Lower leg skin (tissue), 4 donors: ENCODE measurements at regions not wholly inside any gene's neighbourhood (a gene's known extent, or its start where the extent isn't known, plus 50 kb on each side); places are given as distances from the start of the nearest gene placed in this dataset.

ENCODE experiments used
- DNase-seq, 2 donors: peaks; one replicate each; pipeline ENCODE4 v3.0.0-alpha.2; 2019; ENCODE audit warnings: low spot score in 2 of 2
- H3K4me3 ChIP-seq: fragments of 200-600 bp; sonication (generic); 2 replicates; pipeline ENCODE4 v1.5.1; 2017; ENCODE audit warnings: mild to moderate bottlenecking, low read depth; ENCODE audit not compliant: poor library complexity, severe bottlenecking
- POLR2A ChIP-seq, 2 donors: fragments of 450-650 bp; IDR thresholded peaks; one replicate each; pipeline ENCODE4 v1.6.1; 2016 to 2017; ENCODE audit warnings: antibody characterized with exemption in 2 of 2, mild to moderate bottlenecking in 1 of 2, moderate library complexity in 1 of 2
- WGBS, 2 donors: methylation state at CpG; one replicate each; pipeline ENCODE4 v1.1.5; 2018; 5-methylcytosine and 5-hydroxymethylcytosine counted together
- intact Hi-C: fragments of 100-400 bp; cut with DNase I; formaldehyde crosslinking; loops from one replicate; pipeline ENCODE4 v1.15.0; 2023; ENCODE audit warnings: low total_unique reads
- TF ChIP-seq, protein P1 (sequence below), 3 donors: fragments of 450-650 bp; IDR thresholded peaks; one replicate each; pipeline ENCODE4 v1.5.1; 2016; ENCODE audit warnings: antibody characterized with exemption in 3 of 3, mild to moderate bottlenecking in 3 of 3, moderate library complexity in 2 of 3

DNA sequence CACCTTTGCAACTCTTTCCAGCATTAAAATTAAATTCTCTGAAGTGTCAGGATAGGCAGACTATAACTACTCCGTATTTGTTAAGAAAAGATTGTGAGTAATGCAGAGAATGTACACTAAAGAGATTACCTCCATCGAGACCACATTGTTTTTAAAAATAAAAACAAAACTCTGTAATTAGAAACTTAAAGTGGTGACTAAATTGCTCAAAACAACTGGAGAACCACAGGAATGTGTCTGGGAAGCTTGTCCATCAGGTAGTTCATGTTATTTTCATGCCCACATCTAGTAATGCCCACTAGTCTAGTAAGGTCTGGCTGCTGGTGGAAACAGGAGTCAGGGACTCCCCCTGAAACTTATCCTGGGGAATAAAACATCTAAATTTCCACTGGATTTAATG, 103.0 kb upstream of the FOXQ1 start:
- no peak for DNase-seq
- no peak overlapping the region for H3K4me3 ChIP-seq
- WGBS, 2 donors, result 81 to 87% methylated on average over 2 of the region's 2 CpGs
- intact Hi-C loops, result no loop called here
- TF ChIP-seq, protein P1, sequence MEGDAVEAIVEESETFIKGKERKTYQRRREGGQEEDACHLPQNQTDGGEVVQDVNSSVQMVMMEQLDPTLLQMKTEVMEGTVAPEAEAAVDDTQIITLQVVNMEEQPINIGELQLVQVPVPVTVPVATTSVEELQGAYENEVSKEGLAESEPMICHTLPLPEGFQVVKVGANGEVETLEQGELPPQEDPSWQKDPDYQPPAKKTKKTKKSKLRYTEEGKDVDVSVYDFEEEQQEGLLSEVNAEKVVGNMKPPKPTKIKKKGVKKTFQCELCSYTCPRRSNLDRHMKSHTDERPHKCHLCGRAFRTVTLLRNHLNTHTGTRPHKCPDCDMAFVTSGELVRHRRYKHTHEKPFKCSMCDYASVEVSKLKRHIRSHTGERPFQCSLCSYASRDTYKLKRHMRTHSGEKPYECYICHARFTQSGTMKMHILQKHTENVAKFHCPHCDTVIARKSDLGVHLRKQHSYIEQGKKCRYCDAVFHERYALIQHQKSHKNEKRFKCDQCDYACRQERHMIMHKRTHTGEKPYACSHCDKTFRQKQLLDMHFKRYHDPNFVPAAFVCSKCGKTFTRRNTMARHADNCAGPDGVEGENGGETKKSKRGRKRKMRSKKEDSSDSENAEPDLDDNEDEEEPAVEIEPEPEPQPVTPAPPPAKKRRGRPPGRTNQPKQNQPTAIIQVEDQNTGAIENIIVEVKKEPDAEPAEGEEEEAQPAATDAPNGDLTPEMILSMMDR (IDR thresholded peaks at IDR 0.05), result no peak
- TF ChIP-seq POLR2A (IDR thresholded peaks at IDR 0.05), result no peak

DNA sequence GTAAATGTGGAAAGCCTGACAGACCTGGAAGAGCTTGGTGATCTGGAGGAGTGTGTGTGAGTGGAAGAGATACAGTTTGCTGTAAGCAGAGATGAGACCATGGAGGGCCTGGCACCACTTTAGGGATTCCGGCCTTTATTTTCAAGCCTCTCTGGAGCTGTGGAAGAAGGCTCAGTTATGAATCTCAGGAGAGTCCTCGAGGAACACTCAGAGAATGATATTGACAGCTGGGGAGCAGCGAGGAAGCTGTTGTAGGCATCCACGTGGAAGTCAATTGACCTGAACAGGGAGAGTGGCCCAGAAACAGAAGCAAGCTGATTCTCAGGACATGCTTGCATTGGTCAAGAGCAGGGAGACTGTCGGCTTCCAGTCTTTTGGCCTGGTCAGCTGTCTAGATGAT, 108.4 kb upstream of the FOXQ1 start:
- H3K4me3 ChIP-seq, result no peak overlapping the region
- TF ChIP-seq, protein P1 (IDR thresholded peaks at IDR 0.05), result no peak
- no peak for TF ChIP-seq POLR2A (IDR thresholded peaks at IDR 0.05)
- intact Hi-C loops, result no loop called here
- 76 to 89% methylated on average over 5 of the region's 5 CpGs for WGBS, 2 donors
- DNase-seq, result no peak

DNA sequence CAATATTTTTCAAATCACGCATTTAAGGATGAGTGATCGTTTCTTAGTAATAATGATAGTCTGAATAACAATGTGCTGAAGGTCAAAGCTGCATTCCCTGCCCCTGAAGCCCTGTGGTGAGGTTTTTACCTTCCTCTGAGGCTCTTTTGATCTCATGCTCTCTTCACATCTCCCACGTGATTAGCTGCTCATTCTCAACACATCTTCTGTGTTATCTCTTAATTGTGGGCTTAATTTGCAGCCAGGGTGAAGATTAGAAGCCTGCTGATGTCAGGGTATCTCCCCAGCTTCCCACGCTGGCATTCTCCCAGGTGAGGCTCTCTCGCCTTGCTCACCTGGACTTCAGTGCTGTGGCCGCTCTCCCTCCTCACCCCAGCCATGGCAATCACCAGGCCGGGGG, 109.7 kb upstream of the FOXQ1 start:
- intact Hi-C loops, result no loop called here
- DNase-seq, result no peak
- H3K4me3 ChIP-seq, result no peak overlapping the region
- 84 to 85% methylated on average over 7 of the region's 7 CpGs for WGBS, 2 donors
- TF ChIP-seq, protein P1 (IDR thresholded peaks at IDR 0.05), result no peak

DNA sequence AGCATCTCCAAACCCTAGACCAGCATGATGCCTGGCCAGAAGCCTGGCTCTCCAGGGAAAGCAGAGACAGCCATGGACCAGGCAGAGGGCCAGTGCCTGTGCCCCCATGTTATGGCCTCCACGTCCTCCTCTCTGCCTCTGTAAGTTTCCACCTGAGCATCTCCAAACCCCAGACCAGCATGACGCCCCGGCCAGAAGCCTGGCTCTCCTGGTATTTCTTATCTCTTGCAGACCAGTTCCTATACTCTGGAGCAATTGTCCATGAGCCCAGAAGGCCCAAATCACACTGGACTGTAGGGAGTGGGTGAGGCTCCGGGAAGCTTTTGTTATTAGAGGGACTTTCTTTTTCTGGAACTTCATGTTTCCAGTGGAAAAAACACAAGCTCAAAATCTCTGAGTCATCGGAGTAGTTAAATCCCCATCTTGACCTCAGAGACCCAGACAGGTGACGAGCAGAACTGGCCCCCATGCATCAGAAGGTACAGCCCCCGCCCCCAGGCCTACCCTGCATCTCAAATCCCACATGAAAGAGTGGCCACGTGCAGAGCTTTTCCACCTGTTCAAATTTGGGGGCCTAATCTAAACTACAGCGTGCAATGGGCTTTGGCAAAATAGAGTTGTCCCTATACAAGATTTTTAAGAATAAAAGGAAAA, 110.2 kb upstream of the FOXQ1 start:
- 83 to 89% methylated on average over 9 of the region's 9 CpGs for WGBS, 2 donors
- H3K4me3 ChIP-seq, result no peak overlapping the region
- intact Hi-C loops, result no loop called here
- DNase-seq, result no peak
- TF ChIP-seq POLR2A (IDR thresholded peaks at IDR 0.05), result no peak
- TF ChIP-seq, protein P1 (IDR thresholded peaks at IDR 0.05), result no peak

DNA sequence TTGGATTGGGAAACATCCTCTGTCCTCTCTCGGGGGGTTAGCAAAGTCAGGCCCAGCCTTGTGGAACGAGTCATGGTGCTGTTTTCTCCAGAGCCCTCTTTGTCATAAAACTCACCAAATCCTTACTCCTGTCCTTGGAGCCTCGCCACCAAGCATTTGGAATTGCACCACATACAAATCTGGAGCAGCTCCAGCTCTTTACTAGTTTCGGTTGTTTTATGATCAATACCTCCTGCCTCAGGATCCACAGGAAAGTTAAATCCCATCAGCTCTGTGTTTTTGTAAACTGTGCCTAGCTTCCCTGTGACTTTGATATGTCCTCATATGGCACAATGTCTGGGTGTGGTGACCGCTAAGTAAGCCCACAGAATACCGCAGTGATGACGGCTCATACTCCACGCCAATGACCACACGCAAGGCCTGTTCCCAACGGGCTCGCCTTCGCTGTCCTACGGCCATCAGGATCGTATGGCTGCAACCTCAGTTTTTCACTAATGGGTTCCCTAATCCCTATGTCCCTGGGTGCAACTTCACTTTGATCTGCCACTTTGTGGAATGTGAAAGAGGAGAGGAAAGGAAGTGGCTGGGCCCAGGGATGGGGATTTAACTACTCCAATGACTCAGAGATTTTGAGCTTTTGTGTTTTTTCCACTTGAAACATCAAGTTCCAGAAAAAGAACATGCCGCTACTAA, 111.3 kb upstream of the FOXQ1 start:
- TF ChIP-seq POLR2A (IDR thresholded peaks at IDR 0.05), result no peak
- TF ChIP-seq, protein P1 (IDR thresholded peaks at IDR 0.05), result no peak
- no peak for DNase-seq
- intact Hi-C loops, result no loop called here
- 76 to 86% methylated on average over 15 of the region's 15 CpGs for WGBS, 2 donors
- H3K4me3 ChIP-seq, result no peak overlapping the region

DNA sequence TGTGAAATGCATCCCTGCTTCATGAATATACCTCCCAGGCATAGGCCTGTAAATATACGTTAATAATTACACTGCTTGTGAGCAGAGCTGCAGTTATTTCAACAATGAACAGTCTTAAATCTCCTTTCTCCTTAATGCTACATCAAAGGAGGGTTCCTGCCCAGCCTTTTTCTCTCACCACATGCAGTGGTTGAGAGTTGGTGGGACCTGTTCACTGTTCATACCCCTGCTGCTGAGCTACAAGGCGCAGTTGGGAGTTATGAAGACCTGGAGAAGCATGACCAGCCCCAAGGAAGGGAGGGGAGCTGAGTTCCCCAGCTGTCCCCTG, 111.9 kb upstream of the FOXQ1 start:
- TF ChIP-seq POLR2A (IDR thresholded peaks at IDR 0.05), result no peak
- TF ChIP-seq, protein P1 (IDR thresholded peaks at IDR 0.05), result no peak
- H3K4me3 ChIP-seq, result no peak overlapping the region
- DNase-seq, result no peak
- intact Hi-C loops, result no loop called here
- 84 to 95% methylated on average over 2 of the region's 2 CpGs for WGBS, 2 donors
